Endothelial cell of umbilical vein (primary cell): ENCODE measurements at regions not wholly inside any gene's neighbourhood (a gene's known extent, or its start where the extent isn't known, plus 50 kb on each side); places are given as distances from the start of the nearest gene placed in this dataset.

Experiments used
- BruUV-seq: library from RNA; stranded (reverse); fragments of 400-500 nt; replicated peaks from 2 replicates; lab custom pipeline; 2021; lab: Mats Ljungman, UMichigan
- CTCF ChIA-PET: fragments of 300-600, 350-600 bp; sonication (Branson Sonifier 250); formaldehyde crosslinking; loops from one replicate; lab custom pipeline; 2021; ENCODE audit warnings: antibody characterized with exemption, inconsistent platforms; lab: Charles Lee
- POLR2A ChIA-PET: fragments of 300-600, 350-600 bp; sonication (Branson Sonifier 250); formaldehyde crosslinking; loops from one replicate; lab custom pipeline; 2021; ENCODE audit warnings: antibody characterized with exemption, inconsistent platforms; lab: Charles Lee
- DNase-seq: peaks from one replicate; pipeline ENCODE4 v3.0.0-alpha.2; 2011; ENCODE audit warnings: low read depth, low spot score
- FAIRE-seq: peaks from 2 replicates; lab custom pipeline; 2011; peaks lifted over from hg19 to GRCh38; lab: Jason Lieb, UNC
- H2AFZ ChIP-seq: 2 replicates; pipeline ENCODE4 v1.6.0; 2012; ENCODE audit warnings: low read depth, low read length, control low read depth, inconsistent platforms
- H3K27ac ChIP-seq: 2 replicates; pipeline ENCODE4 v1.5.1; 2011; ENCODE audit warnings: low read depth, mild to moderate bottlenecking, control low read depth, low read length, moderate library complexity; ENCODE audit not compliant: insufficient read depth
- H3K27me3 ChIP-seq, 2 experiments: 2 replicates each; pipeline versions ENCODE4 v1.6.0 to v1.6.1; 2011; ENCODE audit warnings: low read length in 2 of 2, mixed read lengths in 1 of 2; ENCODE audit not compliant: control insufficient read depth in 2 of 2, insufficient read depth in 2 of 2
- H3K36me3 ChIP-seq, 2 experiments: 2 replicates in 1 of 2; 3 replicates in 1 of 2; pipeline ENCODE4 v1.5.1; 2011; ENCODE audit warnings: low read length in 2 of 2, mild to moderate bottlenecking in 1 of 2, moderate library complexity in 1 of 2; ENCODE audit not compliant: control insufficient read depth in 2 of 2, insufficient read depth in 2 of 2; ENCODE audit errors: extremely low read depth in 1 of 2
- H3K4me1 ChIP-seq: 3 replicates; pipeline ENCODE4 v1.5.1; 2011; ENCODE audit warnings: mild to moderate bottlenecking, low read length; ENCODE audit not compliant: control insufficient read depth, insufficient read depth; ENCODE audit errors: extremely low read depth
- H3K4me2 ChIP-seq: 2 replicates; pipeline ENCODE4 v1.6.1; 2011; ENCODE audit warnings: low read length, control low read depth, mixed read lengths; ENCODE audit not compliant: insufficient read depth
- H3K4me3 ChIP-seq, 3 experiments: fragments of 200-600 bp in 1 of 3; sonication (generic), shearing (Covaris generic) in 1 of 3; replicated peaks in 1 of 3; 2 replicates each; pipeline ENCODE4 v1.5.1; 2011 to 2016; ENCODE audit warnings: control low read depth in 3 of 3, low read length in 3 of 3, mild to moderate bottlenecking in 2 of 3, inconsistent platforms in 1 of 3, low read depth in 1 of 3, moderate library complexity in 1 of 3; ENCODE audit not compliant: insufficient read depth in 1 of 3
- H3K79me2 ChIP-seq: 2 replicates; pipeline ENCODE4 v1.6.0; 2012; ENCODE audit warnings: low read length, inconsistent platforms; ENCODE audit not compliant: control insufficient read depth, insufficient read depth
- H3K9ac ChIP-seq: replicated peaks from 2 replicates; pipeline ENCODE3; 2011; ENCODE audit warnings: low read length, control low read depth; ENCODE audit not compliant: insufficient read depth; ENCODE audit errors: extremely low read depth
- H3K9me1 ChIP-seq: replicated peaks from 3 replicates; pipeline ENCODE4 v1.6.0; 2011; ENCODE audit warnings: mild to moderate bottlenecking, low read length; ENCODE audit not compliant: control insufficient read depth, insufficient read depth; ENCODE audit errors: extremely low read depth
- H3K9me3 ChIP-seq: replicated peaks from 2 replicates; pipeline ENCODE4 v1.5.1; 2012; ENCODE audit warnings: low read length, inconsistent platforms; ENCODE audit not compliant: control insufficient read depth, insufficient read depth
- H4K20me1 ChIP-seq: replicated peaks from 2 replicates; pipeline ENCODE3; 2011; ENCODE audit warnings: mild to moderate bottlenecking, low read length; ENCODE audit not compliant: control insufficient read depth, insufficient read depth; ENCODE audit errors: extremely low read depth
- EZH2 ChIP-seq: IDR thresholded peaks from 2 replicates; pipeline ENCODE4 v1.6.1; 2012; ENCODE audit warnings: borderline replicate concordance, low read depth, mild to moderate bottlenecking, moderate library complexity, low read length, inconsistent platforms; ENCODE audit not compliant: severe bottlenecking
- FOS ChIP-seq: IDR thresholded peaks from 2 replicates; pipeline ENCODE4 v1.6.1; 2011; ENCODE audit warnings: mild to moderate bottlenecking, low read length, moderate library complexity, borderline replicate concordance; ENCODE audit not compliant: insufficient read depth
- GATA2 ChIP-seq: IDR thresholded peaks from 2 replicates; pipeline ENCODE4 v1.7.0; 2011; ENCODE audit warnings: low read depth, mild to moderate bottlenecking, moderate library complexity, mixed read lengths, low read length; ENCODE audit not compliant: insufficient read length, insufficient read depth
- JUN ChIP-seq: IDR thresholded peaks from 2 replicates; pipeline ENCODE4 v1.6.1; 2011; ENCODE audit warnings: borderline replicate concordance, low read depth; ENCODE audit not compliant: insufficient read length, insufficient read depth
- MAX ChIP-seq: IDR thresholded peaks from 2 replicates; pipeline ENCODE4 v1.6.1; 2011; ENCODE audit not compliant: insufficient read depth, insufficient read length
- MYC ChIP-seq: IDR thresholded peaks from one replicate; pipeline ENCODE4 v1.6.1; 2011; ENCODE audit warnings: mild to moderate bottlenecking, low read depth, low read length
- POLR2A ChIP-seq: IDR thresholded peaks from 2 replicates; pipeline ENCODE4 v1.6.1; 2012; ENCODE audit warnings: low read depth, mild to moderate bottlenecking, control low read depth, low read length
- POLR2AphosphoS5 ChIP-seq: IDR thresholded peaks from 2 replicates; pipeline ENCODE4 v1.6.1; 2012; ENCODE audit warnings: low read depth, mild to moderate bottlenecking, control low read depth, low read length, moderate library complexity; ENCODE audit not compliant: insufficient read depth
- dilution Hi-C: fragments of 300-500 bp; cut with MboI; formaldehyde crosslinking; loops from one replicate; pipeline ENCODE4 v1.15.0; 2019; ENCODE audit warnings: low sequenced_read_pairs; ENCODE audit not compliant: extremely low pct_ligation_motif_present
- intact Hi-C: fragments of 100-400 bp; cut with micrococcal nuclease; formaldehyde crosslinking; loops from one replicate; pipeline ENCODE4 v1.10.0; 2022
- TF ChIP-seq, protein P1 (sequence below), 2 donors: IDR thresholded peaks; 1 replicate in 1 of 2; 2 replicates in 1 of 2; pipeline ENCODE4 v1.5.1; 2011; ENCODE audit warnings: low read length in 2 of 2, mild to moderate bottlenecking in 2 of 2, moderate library complexity in 2 of 2, control low read depth in 1 of 2, inconsistent platforms in 1 of 2, low read depth in 1 of 2; ENCODE audit not compliant: insufficient read depth in 1 of 2; ENCODE audit errors: extremely low read depth in 1 of 2

DNA sequence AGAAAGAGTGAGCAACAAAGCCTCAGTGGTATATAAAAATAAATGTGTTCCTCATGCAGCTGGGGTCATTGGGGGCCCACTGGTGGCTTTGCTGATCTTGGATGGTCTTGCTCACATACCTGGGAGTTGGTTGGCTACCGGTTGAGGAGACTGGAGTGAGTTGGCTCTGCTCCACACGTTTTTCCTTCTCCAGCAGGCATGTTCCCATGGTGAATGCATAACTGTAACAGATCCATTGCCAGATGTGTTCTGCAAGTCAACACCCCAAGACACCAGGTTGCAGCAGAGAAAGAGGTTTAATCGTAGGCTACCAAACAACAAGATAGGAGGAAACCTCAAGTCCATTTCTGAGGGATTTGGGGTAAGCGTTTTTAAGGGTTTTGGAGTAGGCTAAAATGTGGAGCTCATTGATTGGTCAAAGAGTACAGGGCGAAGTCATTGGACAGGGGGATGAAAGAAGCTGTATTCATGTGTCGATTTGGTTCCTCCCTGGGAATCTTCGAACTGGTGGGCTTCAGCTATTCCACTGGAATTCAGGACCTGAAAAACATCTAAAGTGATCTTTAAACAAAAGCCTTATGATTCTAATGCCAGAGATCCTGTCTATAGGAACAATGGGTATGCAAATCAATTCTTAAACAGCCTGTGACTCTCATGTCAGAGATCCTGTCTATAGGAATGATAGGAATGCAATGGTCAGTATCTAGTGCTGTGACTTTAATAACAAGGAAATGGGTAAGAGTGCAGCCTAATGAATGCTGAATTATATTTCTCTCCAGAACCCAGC, 467.5 kb upstream of the C16orf82 start:
- dilution Hi-C loops: no loop called here
- POLR2A ChIA-PET: no interaction called here

DNA sequence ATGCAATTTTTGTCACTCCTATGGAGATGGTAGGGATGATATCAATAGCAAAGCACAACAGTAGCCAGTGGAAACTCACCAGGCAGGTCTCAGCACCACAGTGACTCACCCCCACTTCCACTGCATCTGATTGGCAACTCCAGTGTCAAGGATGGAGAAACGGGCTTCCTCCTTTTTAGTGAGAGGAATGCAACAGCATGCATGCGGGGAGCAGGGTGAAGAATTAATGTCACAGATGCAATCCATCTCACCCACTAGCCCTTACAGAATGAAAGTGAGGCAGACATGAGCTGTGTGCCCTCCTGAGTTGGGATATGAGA, 467.0 kb upstream of the C16orf82 start:
- DNase-seq (no peak), FAIRE-seq (no peak)
- Histone ChIP-seq H3K4me3 (no peak overlapping the region), H3K4me2 (no peak overlapping the region), H3K9me3 (peaks cover 9% of the 10 kb centered on the region), H2AFZ (no peak overlapping the region), H3K79me2 (no peaks in the 10 kb centered on the region), H3K9me1 (no peaks in the 10 kb centered on the region), H3K4me1 (no peaks in the 10 kb centered on the region), H3K9ac (no peak overlapping the region), H3K27ac (no peak overlapping the region), H4K20me1 (no peaks in the 10 kb centered on the region), H3K36me3 (no peaks in the 10 kb centered on the region), H3K27me3 (no peaks in the 10 kb centered on the region)
- TF ChIP-seq POLR2AphosphoS5: no peak
- TF ChIP-seq MYC: no peak
- TF ChIP-seq MAX: no peak
- no peak for TF ChIP-seq FOS
- TF ChIP-seq, protein P1, sequence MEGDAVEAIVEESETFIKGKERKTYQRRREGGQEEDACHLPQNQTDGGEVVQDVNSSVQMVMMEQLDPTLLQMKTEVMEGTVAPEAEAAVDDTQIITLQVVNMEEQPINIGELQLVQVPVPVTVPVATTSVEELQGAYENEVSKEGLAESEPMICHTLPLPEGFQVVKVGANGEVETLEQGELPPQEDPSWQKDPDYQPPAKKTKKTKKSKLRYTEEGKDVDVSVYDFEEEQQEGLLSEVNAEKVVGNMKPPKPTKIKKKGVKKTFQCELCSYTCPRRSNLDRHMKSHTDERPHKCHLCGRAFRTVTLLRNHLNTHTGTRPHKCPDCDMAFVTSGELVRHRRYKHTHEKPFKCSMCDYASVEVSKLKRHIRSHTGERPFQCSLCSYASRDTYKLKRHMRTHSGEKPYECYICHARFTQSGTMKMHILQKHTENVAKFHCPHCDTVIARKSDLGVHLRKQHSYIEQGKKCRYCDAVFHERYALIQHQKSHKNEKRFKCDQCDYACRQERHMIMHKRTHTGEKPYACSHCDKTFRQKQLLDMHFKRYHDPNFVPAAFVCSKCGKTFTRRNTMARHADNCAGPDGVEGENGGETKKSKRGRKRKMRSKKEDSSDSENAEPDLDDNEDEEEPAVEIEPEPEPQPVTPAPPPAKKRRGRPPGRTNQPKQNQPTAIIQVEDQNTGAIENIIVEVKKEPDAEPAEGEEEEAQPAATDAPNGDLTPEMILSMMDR (IDR thresholded peaks at IDR 0.05; ENCODE audit: extremely low read depth in 1 of 2, insufficient read depth in 1 of 2, low read depth in 1 of 2, low read length in 2 of 2): no peak
- TF ChIP-seq JUN: no peak
- no peak for TF ChIP-seq EZH2
- TF ChIP-seq POLR2A: no peak
- TF ChIP-seq GATA2: no peak
- intact Hi-C loops (no loop called here), dilution Hi-C loops (no loop called here)
- ChIA-PET CTCF (no interaction called here), POLR2A (no interaction called here)
- no TSS peak for BruUV-seq

More for the DNA sequence above, 467.5 kb upstream of the C16orf82 start:
- no peak for DNase-seq
- no peaks in the 10 kb centered on the region for H3K36me3 ChIP-seq
- no peaks in the 10 kb centered on the region for H3K9me1 ChIP-seq
- H3K4me1 ChIP-seq: no peaks in the 10 kb centered on the region
- no peak for FAIRE-seq
- CTCF ChIA-PET: no interaction called here
- no peaks in the 10 kb centered on the region for H4K20me1 ChIP-seq
- TF ChIP-seq FOS: no peak
- H3K27me3 ChIP-seq: no peaks in the 10 kb centered on the region
- no peak overlapping the region for H3K27ac ChIP-seq
- H3K79me2 ChIP-seq: no peaks in the 10 kb centered on the region
- no peak overlapping the region for H3K4me2 ChIP-seq
- no peak overlapping the region for H3K4me3 ChIP-seq
- H3K9ac ChIP-seq: no peak overlapping the region
- BruUV-seq: no TSS peak
- H2AFZ ChIP-seq: no peak overlapping the region
- H3K9me3 ChIP-seq: peaks cover 9% of the 10 kb centered on the region
- intact Hi-C loops: no loop called here
